Vagina (tissue), 2 donors: ENCODE measurements at regions not wholly inside any gene's neighbourhood (a gene's known extent, or its start where the extent isn't known, plus 50 kb on each side); places are given as distances from the start of the nearest gene placed in this dataset.

ENCODE experiments used
- DNase-seq, 2 donors: peaks; one replicate each; pipeline ENCODE4 v3.0.0-alpha.2; 2017; ENCODE audit errors: extremely low spot score in 2 of 2
- H3K27ac ChIP-seq: fragments of 200-600 bp; sonication (generic); one replicate; pipeline ENCODE4 v1.5.1; 2019
- H3K27me3 ChIP-seq: fragments of 200-600 bp; sonication (generic); one replicate; pipeline ENCODE4 v1.5.1; 2019
- H3K36me3 ChIP-seq, 2 donors: fragments of 200-600 bp; sonication (generic); one replicate each; pipeline ENCODE4 v1.5.1; 2017 to 2019
- H3K4me1 ChIP-seq: fragments of 200-600 bp; sonication (generic); one replicate; pipeline ENCODE4 v1.5.1; 2019
- H3K4me3 ChIP-seq, 2 donors: fragments of 200-600 bp; sonication (generic); 1 replicate in 1 of 2; 2 replicates in 1 of 2; pipeline ENCODE4 v1.5.1; 2016 to 2019
- H3K9me3 ChIP-seq: fragments of 200-600 bp; sonication (generic); one replicate; pipeline ENCODE4 v1.5.1; 2019
- CTCF ChIP-seq, 3 experiments: fragments of 450-650 bp in 2 of 3; fragments of 200-600 bp in 1 of 3; sonication (generic) in 1 of 3; IDR thresholded peaks; one replicate each; pipeline ENCODE4 v1.5.1; 2017 to 2019; ENCODE audit warnings: antibody characterized with exemption in 3 of 3, mild to moderate bottlenecking in 2 of 3, moderate library complexity in 2 of 3
- POLR2A ChIP-seq, 2 donors: fragments of 450-650 bp; IDR thresholded peaks; one replicate each; pipeline ENCODE4 v1.6.1; 2017; ENCODE audit warnings: antibody characterized with exemption in 2 of 2, mild to moderate bottlenecking in 2 of 2, moderate library complexity in 2 of 2
- POLR2AphosphoS5 ChIP-seq, 2 donors: sonication (generic); formaldehyde crosslinking; IDR thresholded peaks; one replicate each; pipeline ENCODE4 v1.9.0; 2017; ENCODE audit warnings: antibody characterized with exemption in 2 of 2, mild to moderate bottlenecking in 2 of 2, low read depth in 1 of 2; ENCODE audit not compliant: insufficient read depth in 1 of 2
- intact Hi-C: fragments of 100-400 bp; cut with DNase I; formaldehyde crosslinking; loops from one replicate; pipeline ENCODE4 v1.15.1; 2023

- Histone ChIP-seq H3K4me1 (no peaks in the 10 kb centered on the region), H3K36me3 (no peaks in the 10 kb centered on the region), H3K27ac (no peak overlapping the region), H3K27me3 (no peaks in the 10 kb centered on the region), H3K4me3 (no peak overlapping the region), H3K9me3 (no peaks in the 10 kb centered on the region)
- intact Hi-C loops: no loop called here
- DNase-seq: no peak
- TF ChIP-seq POLR2A (IDR thresholded peaks at IDR 0.05) (no peak), CTCF (IDR thresholded peaks at IDR 0.05) (no peak), POLR2AphosphoS5 (IDR thresholded peaks at IDR 0.05; ENCODE audit: insufficient read depth in 1 of 2, low read depth in 1 of 2) (no peak)
These were observed 454.2 kb downstream of the SETD4 start for GRCh38 chr21:35606146-35606545.

GRCh38 chr21:35603494-35603893 lies 456.8 kb downstream of the SETD4 start:
- intact Hi-C loops: loop anchor here (5.0 kb wide), 1 partner anchor 526 kb away; no protein-coding TSS in a partner anchor
- no peak for DNase-seq

GRCh38 chr21:35602811-35603362 lies 457.4 kb downstream of the SETD4 start:
- DNase-seq: no peak
- no peak overlapping the region for H3K4me3 ChIP-seq
- H3K36me3 ChIP-seq: no peaks in the 10 kb centered on the region
- no peak overlapping the region for H3K27ac ChIP-seq
- TF ChIP-seq POLR2AphosphoS5 (IDR thresholded peaks at IDR 0.05; ENCODE audit: insufficient read depth in 1 of 2, low read depth in 1 of 2): no peak
- no peak for TF ChIP-seq CTCF (IDR thresholded peaks at IDR 0.05)
- TF ChIP-seq POLR2A (IDR thresholded peaks at IDR 0.05): no peak
- H3K4me1 ChIP-seq: no peaks in the 10 kb centered on the region
- no peaks in the 10 kb centered on the region for H3K27me3 ChIP-seq
- no peaks in the 10 kb centered on the region for H3K9me3 ChIP-seq
- intact Hi-C loops: loop anchor here (5.0 kb wide), 1 partner anchor 526 kb away; no protein-coding TSS in a partner anchor

More at GRCh38 chr21:35603494-35603893, 456.8 kb downstream of the SETD4 start:
- Histone ChIP-seq H3K36me3 (no peaks in the 10 kb centered on the region), H3K27me3 (no peaks in the 10 kb centered on the region), H3K4me1 (no peaks in the 10 kb centered on the region), H3K9me3 (no peaks in the 10 kb centered on the region), H3K27ac (no peak overlapping the region), H3K4me3 (no peak overlapping the region)
- TF ChIP-seq POLR2A (IDR thresholded peaks at IDR 0.05) (no peak), CTCF (IDR thresholded peaks at IDR 0.05) (no peak), POLR2AphosphoS5 (IDR thresholded peaks at IDR 0.05; ENCODE audit: insufficient read depth in 1 of 2, low read depth in 1 of 2) (no peak)

- Histone ChIP-seq H3K4me3 (no peak overlapping the region), H3K27me3 (no peaks in the 10 kb centered on the region), H3K27ac (no peak overlapping the region), H3K9me3 (no peaks in the 10 kb centered on the region), H3K4me1 (no peaks in the 10 kb centered on the region), H3K36me3 (no peaks in the 10 kb centered on the region)
- DNase-seq: no peak
- intact Hi-C loops: loop anchor here (5.0 kb wide), 1 partner anchor 524 kb away; no protein-coding TSS in a partner anchor
- no peak for TF ChIP-seq POLR2A (IDR thresholded peaks at IDR 0.05)
- TF ChIP-seq CTCF (IDR thresholded peaks at IDR 0.05): no peak
- TF ChIP-seq POLR2AphosphoS5 (IDR thresholded peaks at IDR 0.05; ENCODE audit: insufficient read depth in 1 of 2, low read depth in 1 of 2): no peak
These were observed 459.1 kb downstream of the SETD4 start for GRCh38 chr21:35601211-35601610.

- no peak for DNase-seq
- H3K36me3 ChIP-seq: no peaks in the 10 kb centered on the region
- TF ChIP-seq CTCF (IDR thresholded peaks at IDR 0.05) (no peak), POLR2A (IDR thresholded peaks at IDR 0.05) (no peak), POLR2AphosphoS5 (IDR thresholded peaks at IDR 0.05; ENCODE audit: insufficient read depth in 1 of 2, low read depth in 1 of 2) (no peak)
- no peaks in the 10 kb centered on the region for H3K27me3 ChIP-seq
- no peaks in the 10 kb centered on the region for H3K4me1 ChIP-seq
- intact Hi-C loops: no loop called here
- no peak overlapping the region for H3K27ac ChIP-seq
- H3K4me3 ChIP-seq: no peak overlapping the region
- no peaks in the 10 kb centered on the region for H3K9me3 ChIP-seq
These were observed 461.2 kb downstream of the SETD4 start for GRCh38 chr21:35599164-35599563.
